MM.1S (cell line): ENCODE measurements at regions not wholly inside any gene's neighbourhood (a gene's known extent, or its start where the extent isn't known, plus 50 kb on each side); places are given as distances from the start of the nearest gene placed in this dataset.

Experiments
- CTCF ChIP-seq: fragments of 300-600 bp; sonication (generic); IDR thresholded peaks from 2 replicates; pipeline ENCODE4 v1.5.1; 2016; ENCODE audit warnings: antibody characterized with exemption, low read length, mixed read lengths
- EZH2 ChIP-seq: fragments of 300-600 bp; sonication (generic); optimal IDR thresholded peaks from 2 replicates; pipeline ENCODE3; 2017; ENCODE audit warnings: low read depth, mild to moderate bottlenecking, antibody characterized with exemption, low read length, mixed read lengths
- EZH2phosphoT487 ChIP-seq: fragments of 300-600 bp; sonication (generic); IDR thresholded peaks from 2 replicates; pipeline ENCODE4 v1.6.1; 2018; ENCODE audit warnings: antibody characterized with exemption, low read length

- TF ChIP-seq CTCF (no peak), EZH2 (no peak), EZH2phosphoT487 (no peak)
Observed at GRCh38 chr1:108057541-108057940, 92.6 kb upstream of the VAV3 start.
